Body of pancreas (tissue), 4 donors: ENCODE measurements at regions not wholly inside any gene's neighbourhood (a gene's known extent, or its start where the extent isn't known, plus 50 kb on each side); places are given as distances from the start of the nearest gene placed in this dataset.

Experiments used
- CTCF ChIP-seq, 7 experiments: fragments of 450-650 bp in 4 of 7; fragments of 200-600 bp in 3 of 7; sonication (generic) in 3 of 7; IDR thresholded peaks; one replicate each; pipeline ENCODE4 v1.5.1; 2016 to 2019; ENCODE audit warnings: antibody characterized with exemption in 7 of 7
- POLR2A ChIP-seq, 3 donors: fragments of 450-650 bp; IDR thresholded peaks; one replicate each; pipeline ENCODE4 v1.6.1; 2016; ENCODE audit warnings: antibody characterized with exemption in 3 of 3, mild to moderate bottlenecking in 2 of 3

DNA sequence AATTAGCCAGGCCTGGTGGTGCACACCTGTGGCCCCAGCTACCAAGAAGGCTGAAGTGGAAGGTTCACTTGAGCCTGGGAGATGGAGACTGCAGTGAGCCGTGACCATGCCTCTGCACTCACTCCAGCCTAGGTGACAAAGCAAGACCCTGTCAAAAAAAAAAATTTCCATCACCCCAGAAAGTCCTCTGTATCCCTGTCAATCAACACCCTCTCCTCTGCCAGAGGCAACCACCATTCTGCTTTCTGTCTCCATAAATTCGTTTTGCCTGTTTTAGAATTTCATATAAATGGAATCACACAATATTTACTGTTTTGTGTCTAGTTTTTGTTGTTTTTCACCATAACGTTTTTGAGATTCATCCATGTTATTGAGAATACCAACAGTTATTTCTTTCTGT lies 141.6 kb upstream of the SLC45A1 start:
- TF ChIP-seq CTCF (IDR thresholded peaks at IDR 0.05) (no peak), POLR2A (IDR thresholded peaks at IDR 0.05) (no peak)
